Nephron (organoid): ENCODE measurements at regions not wholly inside any gene's neighbourhood (a gene's known extent, or its start where the extent isn't known, plus 50 kb on each side); places are given as distances from the start of the nearest gene placed in this dataset.

Experiments used
- H3K27ac Mint-ChIP-seq, 3 experiments: 2 replicates each; pipeline ENCODE4 v1.8.0; 2020; ENCODE audit warnings: mixed read lengths in 3 of 3, mild to moderate bottlenecking in 2 of 3, moderate library complexity in 1 of 3
- H3K27me3 Mint-ChIP-seq: 2 replicates; pipeline ENCODE4 v1.8.0; 2021; ENCODE audit warnings: low read depth, mild to moderate bottlenecking, moderate library complexity, mixed read lengths
- H3K36me3 Mint-ChIP-seq: 2 replicates; pipeline ENCODE4 v1.8.0; 2020; ENCODE audit warnings: low read depth, mixed read lengths
- H3K4me1 Mint-ChIP-seq: 2 replicates; pipeline ENCODE4 v1.8.0; 2020; ENCODE audit warnings: mixed read lengths
- H3K4me3 Mint-ChIP-seq, 3 experiments: 2 replicates each; pipeline ENCODE4 v1.8.0; 2020; ENCODE audit warnings: mild to moderate bottlenecking in 3 of 3, mixed read lengths in 3 of 3, moderate library complexity in 2 of 3
- H3K9me3 Mint-ChIP-seq: 2 replicates; pipeline ENCODE4 v1.8.0; 2020; ENCODE audit warnings: mixed read lengths
- CTCF ChIP-seq, 3 experiments: fragments of 200-600 bp; sonication (generic); IDR thresholded peaks; one replicate each; pipeline ENCODE4 v1.5.0; 2021; ENCODE audit warnings: antibody characterized with exemption in 3 of 3; ENCODE audit not compliant: unreplicated experiment in 3 of 3

GRCh38 chr17:52790359-52790955 lies 631.9 kb upstream of the CA10 start:
- H3K4me3 Mint-ChIP-seq = no peak overlapping the region
- H3K27ac Mint-ChIP-seq = no peak overlapping the region
- no peak for TF ChIP-seq CTCF (IDR thresholded peaks at IDR 0.05; ENCODE audit: unreplicated experiment in 3 of 3)
- no peaks in the 10 kb centered on the region for H3K36me3 Mint-ChIP-seq
- H3K27me3 Mint-ChIP-seq = no peaks in the 10 kb centered on the region
- no peaks in the 10 kb centered on the region for H3K4me1 Mint-ChIP-seq
- H3K9me3 Mint-ChIP-seq = no peaks in the 10 kb centered on the region

DNA sequence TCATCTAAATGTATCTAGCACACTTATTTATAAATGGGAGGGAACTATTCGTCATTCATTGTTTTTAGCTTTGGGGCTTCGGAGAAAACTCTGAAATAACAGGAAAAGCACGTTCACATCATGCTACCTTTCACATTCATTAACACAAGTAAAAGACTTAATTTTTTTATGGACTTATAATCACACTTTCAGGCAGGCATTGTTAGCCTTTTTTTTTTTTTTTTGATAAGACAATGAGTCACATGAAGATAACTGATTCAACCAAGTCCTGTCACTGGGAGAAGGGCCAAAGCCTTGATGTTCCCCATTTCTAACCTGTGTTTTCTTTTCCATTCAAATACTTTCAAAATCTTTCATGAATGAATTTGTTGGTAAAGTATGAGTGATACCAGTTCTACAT lies 631.3 kb upstream of the CA10 start:
- H3K36me3 Mint-ChIP-seq = no peaks in the 10 kb centered on the region
- peaks cover 4% of the 10 kb centered on the region for H3K9me3 Mint-ChIP-seq
- no peaks in the 10 kb centered on the region for H3K27me3 Mint-ChIP-seq
- no peaks in the 10 kb centered on the region for H3K4me1 Mint-ChIP-seq
- no peak overlapping the region for H3K27ac Mint-ChIP-seq
- no peak overlapping the region for H3K4me3 Mint-ChIP-seq
- TF ChIP-seq CTCF (IDR thresholded peaks at IDR 0.05; ENCODE audit: unreplicated experiment in 3 of 3) = no peak

DNA sequence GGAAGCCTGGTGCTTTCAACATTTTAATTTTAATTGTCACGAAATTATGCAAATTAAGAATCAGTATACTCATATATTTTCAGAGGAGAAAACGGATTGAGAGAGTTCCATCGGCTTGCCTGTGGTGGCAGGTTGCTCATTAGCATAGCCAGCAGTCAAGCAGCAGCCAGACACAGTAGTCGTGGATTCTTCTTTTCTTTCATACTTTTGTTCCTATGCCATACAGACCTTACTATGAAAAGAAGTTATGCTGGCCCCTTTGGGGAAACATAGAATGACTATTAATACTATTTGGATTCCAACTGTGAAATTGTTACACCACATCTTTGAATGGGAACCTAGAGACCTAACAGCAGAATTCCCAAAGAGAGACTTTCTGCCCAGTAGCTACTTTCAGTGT lies 617.7 kb upstream of the CA10 start:
- Mint-ChIP-seq H3K36me3 (no peaks in the 10 kb centered on the region), H3K9me3 (no peaks in the 10 kb centered on the region), H3K4me1 (no peaks in the 10 kb centered on the region), H3K27ac (no peak overlapping the region), H3K4me3 (no peak overlapping the region), H3K27me3 (peaks cover 4% of the 10 kb centered on the region)
- no peak for TF ChIP-seq CTCF (IDR thresholded peaks at IDR 0.05; ENCODE audit: unreplicated experiment in 3 of 3)

DNA sequence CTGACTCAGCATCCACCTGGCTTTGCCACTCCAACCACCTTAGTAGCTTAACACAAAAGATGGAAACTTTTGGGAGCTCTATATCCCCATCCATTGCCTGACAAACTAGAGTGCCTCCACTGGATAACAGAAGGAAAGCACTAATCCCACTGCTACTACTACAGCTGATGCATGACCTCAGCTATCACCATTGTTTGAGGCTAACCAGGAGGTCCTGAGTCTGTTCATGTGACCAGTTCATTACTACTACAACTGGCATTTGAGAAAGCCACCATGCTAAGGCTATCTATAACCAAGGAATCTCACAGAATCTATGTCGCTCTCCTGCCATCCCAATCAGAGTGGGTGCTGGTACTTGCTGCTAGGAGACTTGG lies 604.3 kb upstream of the CA10 start:
- Mint-ChIP-seq H3K27me3 (peaks cover 3% of the 10 kb centered on the region), H3K4me1 (peaks cover 21% of the 10 kb centered on the region), H3K36me3 (no peaks in the 10 kb centered on the region), H3K9me3 (peaks cover 28% of the 10 kb centered on the region), H3K4me3 (no peak overlapping the region), H3K27ac (no peak overlapping the region)
- no peak for TF ChIP-seq CTCF (IDR thresholded peaks at IDR 0.05; ENCODE audit: unreplicated experiment in 3 of 3)

DNA sequence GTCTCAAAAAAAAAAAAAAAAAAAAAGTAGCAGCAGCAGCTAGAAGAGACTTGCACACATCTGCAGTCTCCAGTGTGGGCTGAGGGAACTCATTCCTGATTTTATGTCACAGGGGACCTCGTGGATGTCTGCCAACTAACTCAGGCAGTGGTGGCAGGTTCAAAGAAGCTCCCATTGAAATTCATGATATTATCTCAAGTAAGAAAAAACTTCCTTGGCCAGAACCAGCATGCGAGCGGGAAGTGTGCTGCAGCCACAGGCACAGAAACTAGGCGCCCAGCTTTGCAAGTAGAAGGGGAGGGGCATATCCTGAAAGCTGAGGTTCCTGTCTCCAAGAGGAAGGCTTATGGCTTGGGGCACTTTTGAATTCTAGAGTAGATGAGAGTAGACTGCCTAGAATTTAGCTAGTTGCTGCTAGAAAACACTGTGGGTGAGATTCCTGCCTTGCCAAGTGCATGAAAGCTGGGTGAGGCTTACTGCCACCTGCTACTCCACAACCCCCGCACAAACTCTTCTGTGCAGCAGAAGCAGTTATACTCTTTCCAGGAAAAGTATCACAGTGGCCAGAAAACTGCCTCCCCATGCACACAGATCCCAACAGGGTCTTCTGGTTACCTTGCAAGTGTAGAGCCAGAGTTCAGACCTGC lies 603.8 kb upstream of the CA10 start:
- H3K27ac Mint-ChIP-seq = no peak overlapping the region
- H3K27me3 Mint-ChIP-seq = peaks cover 3% of the 10 kb centered on the region
- H3K9me3 Mint-ChIP-seq = peaks cover 28% of the 10 kb centered on the region
- TF ChIP-seq CTCF (IDR thresholded peaks at IDR 0.05; ENCODE audit: unreplicated experiment in 3 of 3) = no peak
- H3K36me3 Mint-ChIP-seq = no peaks in the 10 kb centered on the region
- H3K4me1 Mint-ChIP-seq = peaks cover 24% of the 10 kb centered on the region
- H3K4me3 Mint-ChIP-seq = no peak overlapping the region

- Mint-ChIP-seq H3K27ac (peak overlapping the region in 1 of 3 experiments; percentile 58), H3K4me1 (peaks cover 43% of the 10 kb centered on the region), H3K27me3 (peaks cover 3% of the 10 kb centered on the region), H3K36me3 (no peaks in the 10 kb centered on the region), H3K9me3 (peaks cover 13% of the 10 kb centered on the region), H3K4me3 (no peak overlapping the region)
- TF ChIP-seq CTCF (IDR thresholded peaks at IDR 0.05; ENCODE audit: unreplicated experiment in 3 of 3) = no peak
Measured at GRCh38 chr17:52759864-52760263, 601.4 kb upstream of the CA10 start.
